Ishikawa (cell line): ENCODE measurements at regions not wholly inside any gene's neighbourhood (a gene's known extent, or its start where the extent isn't known, plus 50 kb on each side); places are given as distances from the start of the nearest gene placed in this dataset.

ENCODE experiments used
- CEBPB ChIP-seq: IDR thresholded peaks from 2 replicates; pipeline ENCODE4 v1.6.1; 2012
- CREB1 ChIP-seq: IDR thresholded peaks from 2 replicates; pipeline ENCODE4 v1.6.1; 2012; ENCODE audit warnings: low read depth
- EGR1 ChIP-seq: IDR thresholded peaks from 2 replicates; pipeline ENCODE4 v1.6.1; 2012
- EP300 ChIP-seq: IDR thresholded peaks from 2 replicates; pipeline ENCODE4 v1.6.1; 2012; ENCODE audit warnings: borderline replicate concordance
- FOXM1 ChIP-seq: IDR thresholded peaks from 2 replicates; pipeline ENCODE4 v1.6.1; 2012; ENCODE audit warnings: low read depth, borderline replicate concordance
- MAX ChIP-seq: IDR thresholded peaks from 2 replicates; pipeline ENCODE4 v1.6.1; 2012
- NFIC ChIP-seq: IDR thresholded peaks from 2 replicates; pipeline ENCODE4 v1.6.1; 2012
- RAD21 ChIP-seq: IDR thresholded peaks from 2 replicates; pipeline ENCODE4 v1.6.1; 2012; ENCODE audit warnings: low read depth
- REST ChIP-seq: IDR thresholded peaks from 2 replicates; pipeline ENCODE4 v1.6.1; 2012; ENCODE audit warnings: low read depth, mild to moderate bottlenecking
- TCF12 ChIP-seq: IDR thresholded peaks from 2 replicates; pipeline ENCODE4 v1.6.1; 2012; ENCODE audit warnings: low read depth
- TEAD4 ChIP-seq: IDR thresholded peaks from 2 replicates; pipeline ENCODE4 v1.6.1; 2012
- USF1 ChIP-seq: IDR thresholded peaks from 2 replicates; pipeline ENCODE4 v1.6.1; 2012
- YY1 ChIP-seq: IDR thresholded peaks from 2 replicates; pipeline ENCODE4 v1.6.1; 2012; ENCODE audit warnings: low read depth
- ZBTB7A ChIP-seq: IDR thresholded peaks from 2 replicates; pipeline ENCODE4 v1.6.1; 2012; ENCODE audit warnings: low read depth

GRCh38 chr22:47369431-47370015, 607.1 kb downstream of the TBC1D22A start:
- no peak for TF ChIP-seq MAX

GRCh38 chr22:47369020-47369419, 606.6 kb downstream of the TBC1D22A start:
- TF ChIP-seq EGR1 (no peak), NFIC (no peak), TEAD4 (no peak), YY1 (no peak), REST (no peak), ZBTB7A (no peak), FOXM1 (no peak), TCF12 (no peak), USF1 (no peak), RAD21 (no peak), MAX (no peak), CEBPB (no peak), CREB1 (no peak)

- TF ChIP-seq REST (no peak), FOXM1 (no peak), TCF12 (no peak), RAD21 (no peak), EP300 (no peak), EGR1 (no peak), ZBTB7A (no peak), USF1 (no peak), NFIC (no peak)
Observed at GRCh38 chr22:47367993-47368945, 605.8 kb downstream of the TBC1D22A start.

GRCh38 chr22:47367107-47367690, 604.7 kb downstream of the TBC1D22A start:
- TF ChIP-seq USF1 (no peak), EGR1 (no peak), EP300 (no peak), TCF12 (no peak), RAD21 (no peak), MAX (no peak), ZBTB7A (no peak)

- TF ChIP-seq YY1 (no peak), TCF12 (no peak), REST (no peak), ZBTB7A (no peak), EGR1 (no peak), NFIC (no peak), FOXM1 (no peak), USF1 (no peak), CREB1 (no peak), TEAD4 (no peak)
Observed at GRCh38 chr22:47366026-47366767, 603.7 kb downstream of the TBC1D22A start.
